ENCODE measurements at regions not wholly inside any gene's neighbourhood (a gene's known extent, or its start where the extent isn't known, plus 50 kb on each side); places are given as distances from the start of the nearest gene placed in this dataset.

- DNase-seq (ENCODE audit: low read depth, low spot score) (no peak), FAIRE-seq (no peak)
- Histone ChIP-seq H3K27ac (ENCODE audit: insufficient read depth, low read depth, low read length) (no peak overlapping the region), H3K9me1 (replicated peaks; ENCODE audit: control insufficient read depth, extremely low read depth, insufficient read depth, low read length) (no peaks in the 10 kb centered on the region), H3K27me3 (ENCODE audit: control insufficient read depth in 2 of 2, insufficient read depth in 2 of 2, low read length in 2 of 2) (no peaks in the 10 kb centered on the region), H3K9me3 (replicated peaks; ENCODE audit: control insufficient read depth, insufficient read depth, low read length) (no peaks in the 10 kb centered on the region), H3K36me3 (ENCODE audit: control insufficient read depth in 2 of 2, extremely low read depth in 1 of 2, insufficient read depth in 2 of 2, low read length in 2 of 2) (no peaks in the 10 kb centered on the region), H4K20me1 (replicated peaks; ENCODE audit: control insufficient read depth, extremely low read depth, insufficient read depth, low read length) (no peaks in the 10 kb centered on the region), H3K4me1 (ENCODE audit: control insufficient read depth, extremely low read depth, insufficient read depth, low read length) (no peaks in the 10 kb centered on the region), H3K79me2 (ENCODE audit: control insufficient read depth, insufficient read depth, low read length) (no peaks in the 10 kb centered on the region), H3K9ac (replicated peaks; ENCODE audit: extremely low read depth, insufficient read depth, low read length) (no peak overlapping the region), H3K4me2 (ENCODE audit: insufficient read depth, low read length) (no peak overlapping the region), H2AFZ (ENCODE audit: low read depth, low read length) (no peak overlapping the region), H3K4me3 (replicated peaks in 1 of 3; ENCODE audit: insufficient read depth in 1 of 3, low read depth in 1 of 3, low read length in 3 of 3) (no peak overlapping the region)
- ChIA-PET POLR2A (no interaction called here), CTCF (interaction anchor here (0.8 to 1.2 kb wide), 2 partner anchors 12 to 16 kb away, joined by 3 read pairs; no protein-coding TSS in a partner anchor)
- TF ChIP-seq, protein P1, sequence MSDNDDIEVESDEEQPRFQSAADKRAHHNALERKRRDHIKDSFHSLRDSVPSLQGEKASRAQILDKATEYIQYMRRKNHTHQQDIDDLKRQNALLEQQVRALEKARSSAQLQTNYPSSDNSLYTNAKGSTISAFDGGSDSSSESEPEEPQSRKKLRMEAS (IDR thresholded peaks at IDR 0.05; ENCODE audit: insufficient read depth, insufficient read length), result no peak
- TF ChIP-seq MYC (IDR thresholded peaks at IDR 0.05; ENCODE audit: low read depth, low read length), result no peak
- no peak for TF ChIP-seq FOS (IDR thresholded peaks at IDR 0.05; ENCODE audit: borderline replicate concordance, insufficient read depth, low read length)
- no peak for TF ChIP-seq GATA2 (IDR thresholded peaks at IDR 0.05; ENCODE audit: insufficient read depth, insufficient read length, low read depth, low read length)
- TF ChIP-seq, protein P2, sequence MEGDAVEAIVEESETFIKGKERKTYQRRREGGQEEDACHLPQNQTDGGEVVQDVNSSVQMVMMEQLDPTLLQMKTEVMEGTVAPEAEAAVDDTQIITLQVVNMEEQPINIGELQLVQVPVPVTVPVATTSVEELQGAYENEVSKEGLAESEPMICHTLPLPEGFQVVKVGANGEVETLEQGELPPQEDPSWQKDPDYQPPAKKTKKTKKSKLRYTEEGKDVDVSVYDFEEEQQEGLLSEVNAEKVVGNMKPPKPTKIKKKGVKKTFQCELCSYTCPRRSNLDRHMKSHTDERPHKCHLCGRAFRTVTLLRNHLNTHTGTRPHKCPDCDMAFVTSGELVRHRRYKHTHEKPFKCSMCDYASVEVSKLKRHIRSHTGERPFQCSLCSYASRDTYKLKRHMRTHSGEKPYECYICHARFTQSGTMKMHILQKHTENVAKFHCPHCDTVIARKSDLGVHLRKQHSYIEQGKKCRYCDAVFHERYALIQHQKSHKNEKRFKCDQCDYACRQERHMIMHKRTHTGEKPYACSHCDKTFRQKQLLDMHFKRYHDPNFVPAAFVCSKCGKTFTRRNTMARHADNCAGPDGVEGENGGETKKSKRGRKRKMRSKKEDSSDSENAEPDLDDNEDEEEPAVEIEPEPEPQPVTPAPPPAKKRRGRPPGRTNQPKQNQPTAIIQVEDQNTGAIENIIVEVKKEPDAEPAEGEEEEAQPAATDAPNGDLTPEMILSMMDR (IDR thresholded peaks at IDR 0.05; ENCODE audit: extremely low read depth in 1 of 2, insufficient read depth in 1 of 2, low read depth in 1 of 2, low read length in 2 of 2), result no peak
- no peak for TF ChIP-seq EZH2 (IDR thresholded peaks at IDR 0.05; ENCODE audit: borderline replicate concordance, low read depth, low read length, severe bottlenecking)
- no peak for TF ChIP-seq JUN (IDR thresholded peaks at IDR 0.05; ENCODE audit: borderline replicate concordance, insufficient read depth, insufficient read length, low read depth)
- no peak for TF ChIP-seq POLR2A (IDR thresholded peaks at IDR 0.05; ENCODE audit: low read depth, low read length)
- TF ChIP-seq POLR2AphosphoS5 (IDR thresholded peaks at IDR 0.05; ENCODE audit: insufficient read depth, low read depth, low read length), result no peak
- intact Hi-C loops (cut with micrococcal nuclease), result no loop called here
- BruUV-seq (replicated peaks), result no TSS peak
- dilution Hi-C loops (cut with MboI; ENCODE audit: extremely low pct_ligation_motif_present, low sequenced_read_pairs), result no loop called here
Measured at GRCh38 chr9:2356041-2356790, 265.4 kb upstream of the VLDLR start.
